ENCODE measurements at regions not wholly inside any gene's neighbourhood (a gene's known extent, or its start where the extent isn't known, plus 50 kb on each side); places are given as distances from the start of the nearest gene placed in this dataset.

DNA sequence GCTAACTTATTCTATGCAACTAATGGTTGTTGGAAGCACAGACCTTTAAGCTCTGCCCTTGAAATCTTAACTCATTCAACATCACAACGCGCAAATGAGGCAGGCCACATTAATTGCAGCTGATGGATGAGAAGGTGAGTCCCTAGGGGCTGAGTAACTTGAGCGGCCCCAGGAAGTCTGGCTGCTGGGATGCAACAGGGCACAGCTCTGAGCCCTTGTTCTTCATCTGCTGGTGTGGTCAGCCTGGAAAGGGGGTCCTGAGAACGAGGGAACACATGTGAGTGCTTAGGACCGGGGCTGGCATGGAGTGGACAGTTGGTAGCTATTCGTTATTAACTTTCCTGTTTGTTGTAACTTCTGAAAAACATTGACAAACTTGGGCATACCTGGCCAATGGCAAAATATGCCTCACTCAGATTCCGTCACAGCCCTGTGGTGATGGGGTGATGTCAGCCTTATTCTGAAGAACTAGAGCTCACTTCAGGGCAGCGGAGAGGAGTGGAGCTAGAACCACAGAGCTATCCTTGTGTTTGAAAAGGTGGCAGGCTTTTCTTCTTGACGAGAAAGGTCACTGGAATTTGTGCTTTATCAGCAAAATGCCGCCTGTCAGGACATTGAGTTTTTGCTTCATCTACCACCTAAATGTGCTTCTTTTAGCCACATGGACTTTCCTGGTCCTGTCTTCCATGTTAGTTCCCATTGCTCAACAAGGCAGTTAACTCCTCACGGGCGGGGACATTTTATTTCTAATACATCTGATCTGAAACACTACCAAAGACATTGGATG, 145.9 kb upstream of the FHL2 start:
- intact Hi-C loops (cut with micrococcal nuclease): loop anchor here (1.0 kb wide), 2 partner anchors 21 to 199 kb away; no protein-coding TSS in a partner anchor
- Histone ChIP-seq H3K4me3 (ENCODE audit: low read length) (no peak overlapping the region), H3K36me3 (ENCODE audit: low read depth, low read length) (no peaks in the 10 kb centered on the region), H2AFZ (ENCODE audit: low read length) (no peak overlapping the region), H3K4me1 (ENCODE audit: insufficient read depth, low read length) (peaks cover 8% of the 10 kb centered on the region), H4K20me1 (ENCODE audit: low read length) (no peaks in the 10 kb centered on the region), H3K4me2 (ENCODE audit: low read length) (no peak overlapping the region), H3K9me2 (replicated peaks; ENCODE audit: low read length) (no peaks in the 10 kb centered on the region), H3K27me3 (ENCODE audit: low read length) (no peaks in the 10 kb centered on the region), H3F3A (ENCODE audit: low read length, unreplicated experiment) (no peaks in the 10 kb centered on the region), H3K79me2 (ENCODE audit: low read length) (no peaks in the 10 kb centered on the region), H3K9ac (ENCODE audit: low read length) (no peak overlapping the region), H3K27ac (ENCODE audit: low read length) (no peak overlapping the region), H3K9me3 (ENCODE audit: low read length) (no peaks in the 10 kb centered on the region)
- ATAC-seq (no peak), DNase-seq (no peak)
- BruUV-seq (replicated peaks): no TSS peak
- TF ChIP-seq EZH2phosphoT487 (IDR thresholded peaks at IDR 0.05; ENCODE audit: borderline replicate concordance, low read length): no peak
- TF ChIP-seq, protein P1, sequence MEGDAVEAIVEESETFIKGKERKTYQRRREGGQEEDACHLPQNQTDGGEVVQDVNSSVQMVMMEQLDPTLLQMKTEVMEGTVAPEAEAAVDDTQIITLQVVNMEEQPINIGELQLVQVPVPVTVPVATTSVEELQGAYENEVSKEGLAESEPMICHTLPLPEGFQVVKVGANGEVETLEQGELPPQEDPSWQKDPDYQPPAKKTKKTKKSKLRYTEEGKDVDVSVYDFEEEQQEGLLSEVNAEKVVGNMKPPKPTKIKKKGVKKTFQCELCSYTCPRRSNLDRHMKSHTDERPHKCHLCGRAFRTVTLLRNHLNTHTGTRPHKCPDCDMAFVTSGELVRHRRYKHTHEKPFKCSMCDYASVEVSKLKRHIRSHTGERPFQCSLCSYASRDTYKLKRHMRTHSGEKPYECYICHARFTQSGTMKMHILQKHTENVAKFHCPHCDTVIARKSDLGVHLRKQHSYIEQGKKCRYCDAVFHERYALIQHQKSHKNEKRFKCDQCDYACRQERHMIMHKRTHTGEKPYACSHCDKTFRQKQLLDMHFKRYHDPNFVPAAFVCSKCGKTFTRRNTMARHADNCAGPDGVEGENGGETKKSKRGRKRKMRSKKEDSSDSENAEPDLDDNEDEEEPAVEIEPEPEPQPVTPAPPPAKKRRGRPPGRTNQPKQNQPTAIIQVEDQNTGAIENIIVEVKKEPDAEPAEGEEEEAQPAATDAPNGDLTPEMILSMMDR (conservative IDR thresholded peaks at IDR 0.05; ENCODE audit: low read depth, low read length): no peak
- TF ChIP-seq EZH2 (IDR thresholded peaks at IDR 0.05; ENCODE audit: low read length, unreplicated experiment): no peak
- ChIA-PET POLR2A (ENCODE audit: unreplicated experiment) (no interaction called here), CTCF (no interaction called here)

DNA sequence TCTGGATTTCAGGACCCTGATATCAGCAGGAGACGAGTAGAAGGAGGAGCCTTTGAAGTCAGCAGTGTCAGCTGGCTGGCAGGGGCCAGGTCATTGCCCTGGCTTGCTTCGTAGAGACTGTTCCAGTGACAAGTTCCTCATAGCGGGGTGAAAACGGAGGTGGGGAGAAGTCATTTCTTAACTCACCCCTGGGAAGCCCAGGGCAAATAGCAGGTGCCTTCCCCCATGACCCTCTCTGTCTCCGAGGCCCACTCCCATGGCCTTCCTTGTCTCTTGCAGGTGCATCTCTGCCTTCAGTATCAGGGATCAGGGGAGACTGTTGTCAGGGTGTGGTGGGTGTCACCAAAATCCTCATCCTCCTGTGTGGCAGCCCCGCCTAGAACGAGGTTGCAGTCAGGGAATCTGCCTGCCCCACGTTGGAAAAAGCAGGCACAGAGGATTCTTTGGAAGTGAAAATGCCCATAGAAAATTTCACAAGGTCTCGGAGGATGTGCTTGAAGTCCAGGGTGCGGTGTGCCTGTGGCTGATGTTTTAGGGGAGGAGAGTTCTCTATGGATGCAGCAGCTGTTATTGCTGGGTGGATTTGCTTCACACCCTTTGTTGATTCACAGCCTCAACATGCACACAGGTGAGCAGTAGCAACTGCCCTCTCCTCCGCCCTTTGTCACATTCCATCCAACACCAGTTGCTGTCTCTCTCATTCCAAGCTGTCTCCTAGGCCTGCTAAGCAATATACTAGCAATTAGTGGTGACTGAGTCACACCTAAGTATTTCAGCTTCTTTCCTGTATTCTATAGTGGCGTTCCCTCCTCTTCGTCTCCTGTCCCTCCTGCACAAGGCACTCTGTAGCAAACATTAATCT, 142.6 kb upstream of the FHL2 start:
- Histone ChIP-seq H3K9me3 (ENCODE audit: low read length) (no peaks in the 10 kb centered on the region), H3K4me1 (ENCODE audit: insufficient read depth, low read length) (peaks cover 4% of the 10 kb centered on the region), H3K27ac (ENCODE audit: low read length) (no peak overlapping the region), H3K79me2 (ENCODE audit: low read length) (no peaks in the 10 kb centered on the region), H4K20me1 (ENCODE audit: low read length) (no peaks in the 10 kb centered on the region), H3K9me2 (replicated peaks; ENCODE audit: low read length) (no peaks in the 10 kb centered on the region), H3K9ac (ENCODE audit: low read length) (no peak overlapping the region), H3K36me3 (ENCODE audit: low read depth, low read length) (no peaks in the 10 kb centered on the region), H3K27me3 (ENCODE audit: low read length) (no peaks in the 10 kb centered on the region), H3F3A (ENCODE audit: low read length, unreplicated experiment) (no peaks in the 10 kb centered on the region), H3K4me2 (ENCODE audit: low read length) (no peak overlapping the region), H3K4me3 (ENCODE audit: low read length) (no peak overlapping the region), H2AFZ (ENCODE audit: low read length) (no peak overlapping the region)
- CTCF ChIA-PET: no interaction called here
- ATAC-seq (no peak), DNase-seq (no peak)
- intact Hi-C loops (cut with micrococcal nuclease): no loop called here
- BruUV-seq (replicated peaks): no TSS peak
- POLR2A ChIA-PET (ENCODE audit: unreplicated experiment): interaction anchor here (0.6 kb wide), 1 partner anchor 24 kb away, joined by 3 read pairs; no protein-coding TSS in a partner anchor
- TF ChIP-seq EZH2 (IDR thresholded peaks at IDR 0.05; ENCODE audit: low read length, unreplicated experiment): no peak
- no peak for TF ChIP-seq EZH2phosphoT487 (IDR thresholded peaks at IDR 0.05; ENCODE audit: borderline replicate concordance, low read length)
- TF ChIP-seq, protein P1 (conservative IDR thresholded peaks at IDR 0.05; ENCODE audit: low read depth, low read length): no peak

Measured in PC-3 (cell line).